Naive thymus-derived CD4-positive, alpha-beta T cell (primary cell): ENCODE measurements at regions not wholly inside any gene's neighbourhood (a gene's known extent, or its start where the extent isn't known, plus 50 kb on each side); places are given as distances from the start of the nearest gene placed in this dataset. TPM values are rescaled to one million over a fixed set of nuclear protein-coding genes. Genes with fewer than 3 reads are reported as not detected.

Experiments
- ATAC-seq: fragments of 150-1000 bp; cut with Tn5 transposase; 2 replicates; pipeline ENCODE4 v1.10.0; 2021; ENCODE audit warnings: mild to moderate bottlenecking, moderate library complexity
- CTCF ChIA-PET: fragments of 350-600 bp; sonication (Branson Sonifier 250); formaldehyde crosslinking; loops from one replicate; lab custom pipeline; 2021; ENCODE audit warnings: antibody characterized with exemption; lab: Charles Lee
- POLR2A ChIA-PET: fragments of 350-600 bp; sonication (Branson Sonifier 250); formaldehyde crosslinking; loops from one replicate; lab custom pipeline; 2021; ENCODE audit warnings: antibody characterized with exemption, inconsistent platforms; lab: Charles Lee
- DNase-seq, 9 donors: peaks; one replicate each; pipeline versions ENCODE4 v3.0.0 to v3.0.0-alpha.2; 2020 to 2022; ENCODE audit warnings: mixed read lengths in 1 of 9
- H3K27ac ChIP-seq: one replicate; pipeline ENCODE4 v1.7.0; 2013; ENCODE audit warnings: mild to moderate bottlenecking, low read depth, low read length, moderate library complexity
- H3K27me3 ChIP-seq, 2 donors: one replicate each; pipeline ENCODE4 v1.7.0; 2013; ENCODE audit warnings: low read length in 2 of 2, mild to moderate bottlenecking in 2 of 2, moderate library complexity in 2 of 2; ENCODE audit not compliant: control insufficient read depth in 2 of 2, insufficient read depth in 2 of 2
- H3K36me3 ChIP-seq, 3 experiments: 1 replicate in 2 of 3; 2 replicates in 1 of 3; pipeline ENCODE4 v1.7.0; 2013; ENCODE audit warnings: low read length in 3 of 3, mild to moderate bottlenecking in 3 of 3, moderate library complexity in 1 of 3; ENCODE audit not compliant: insufficient read depth in 3 of 3, control insufficient read depth in 2 of 3
- H3K4me1 ChIP-seq, 2 donors: one replicate each; pipeline ENCODE4 v1.7.0; 2013; ENCODE audit warnings: low read length in 2 of 2, mild to moderate bottlenecking in 2 of 2, moderate library complexity in 1 of 2; ENCODE audit not compliant: control insufficient read depth in 2 of 2, insufficient read depth in 2 of 2
- H3K4me3 ChIP-seq: 2 replicates; pipeline ENCODE4 v1.7.0; 2013; ENCODE audit warnings: mild to moderate bottlenecking, low read length
- H3K9me3 ChIP-seq, 3 experiments: 1 replicate in 2 of 3; 2 replicates in 1 of 3; pipeline ENCODE4 v1.7.0; 2013; ENCODE audit warnings: low read length in 3 of 3; ENCODE audit not compliant: control insufficient read depth in 2 of 3
- H3K27ac Mint-ChIP-seq, 9 donors: one replicate each; pipeline ENCODE4 v1.8.0; 2020 to 2022; ENCODE audit warnings: mixed read lengths in 9 of 9, mild to moderate bottlenecking in 8 of 9, moderate library complexity in 5 of 9, inconsistent platforms in 2 of 9
- H3K27me3 Mint-ChIP-seq, 5 donors: one replicate each; pipeline ENCODE4 v1.8.0; 2021 to 2022; ENCODE audit warnings: mixed read lengths in 5 of 5, mild to moderate bottlenecking in 1 of 5
- H3K36me3 Mint-ChIP-seq, 5 donors: one replicate each; pipeline ENCODE4 v1.8.0; 2020 to 2022; ENCODE audit warnings: mixed read lengths in 5 of 5, mild to moderate bottlenecking in 3 of 5, inconsistent platforms in 1 of 5
- H3K4me1 Mint-ChIP-seq, 7 donors: one replicate each; pipeline ENCODE4 v1.8.0; 2020 to 2022; ENCODE audit warnings: mixed read lengths in 7 of 7, mild to moderate bottlenecking in 3 of 7, inconsistent platforms in 1 of 7
- H3K4me3 Mint-ChIP-seq, 10 donors: one replicate each; pipeline ENCODE4 v1.8.0; 2020 to 2022; ENCODE audit warnings: mild to moderate bottlenecking in 10 of 10, mixed read lengths in 10 of 10, moderate library complexity in 6 of 10, inconsistent platforms in 2 of 10
- H3K9me3 Mint-ChIP-seq, 11 donors: one replicate each; pipeline ENCODE4 v1.8.0; 2020 to 2022; ENCODE audit warnings: mixed read lengths in 11 of 11, mild to moderate bottlenecking in 4 of 11, inconsistent platforms in 1 of 11, moderate library complexity in 1 of 11
- intact Hi-C, 2 donors: fragments of 100-400 bp; cut with micrococcal nuclease; formaldehyde crosslinking; loops; one replicate each; pipeline ENCODE4 v1.15.1; 2023
- microRNA-seq: library from miRNA; unstranded; fragments of <30 nt; microRNA quantifications from one replicate; pipeline ENCODE4 v1.2.0, GENCODE V29; 2022; ENCODE audit warnings: borderline microRNAs expressed

DNA sequence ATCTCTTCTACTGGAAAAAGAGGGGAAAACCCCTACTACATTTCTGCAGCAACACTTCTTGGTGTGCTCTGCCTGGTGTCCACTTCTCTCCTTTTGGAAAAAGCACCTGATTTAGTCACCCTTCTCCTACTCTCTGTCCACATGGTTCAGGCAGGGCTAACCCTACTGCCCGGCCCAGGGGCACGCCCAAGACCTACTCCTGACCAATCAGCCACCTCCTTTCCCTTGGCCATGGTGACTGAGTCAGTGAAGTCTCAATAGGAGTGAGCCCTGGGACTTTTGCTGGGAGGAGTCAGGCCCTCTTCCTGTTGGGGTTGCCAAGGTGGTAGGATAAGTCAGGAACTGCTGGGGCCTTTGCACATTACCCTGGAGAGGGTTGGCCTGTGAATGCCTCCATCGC, 52.5 kb upstream of the MYL2 start:
- ChIA-PET CTCF (no interaction called here), POLR2A (no interaction called here)

DNA sequence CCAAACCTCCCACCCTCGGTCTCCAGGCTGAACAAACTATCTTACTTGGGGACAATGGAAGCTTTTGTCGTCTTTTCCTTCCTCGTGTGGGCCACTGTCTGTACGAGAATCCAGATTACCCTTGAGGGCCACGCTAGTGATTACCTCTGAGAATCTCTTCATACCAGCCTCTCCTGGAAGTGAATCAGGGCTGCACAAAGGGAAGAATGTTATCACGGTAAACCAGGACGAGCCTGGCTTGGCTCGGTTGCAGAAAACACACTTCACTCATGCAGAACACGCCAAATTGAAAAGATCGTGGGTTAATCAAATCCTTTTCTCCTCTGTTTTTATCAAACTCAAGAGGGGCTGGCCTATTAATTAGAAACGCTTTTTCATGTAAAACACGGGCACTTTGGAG, 51.6 kb upstream of the MYL2 start:
- intact Hi-C loops, result no loop called here
- DNase-seq (no peak), ATAC-seq (no peak)
- POLR2A ChIA-PET, result no interaction called here
- H3K9me3 Mint-ChIP-seq, result peaks cover 0 to 16% (median 3%) of the 10 kb centered on the region in 11 donors
- Histone ChIP-seq H3K4me1 (no peaks in the 10 kb centered on the region), H3K36me3 (no peaks in the 10 kb centered on the region), H3K27ac (no peak overlapping the region), H3K27me3 (no peaks in the 10 kb centered on the region), H3K9me3 (no peaks in the 10 kb centered on the region), H3K4me3 (no peak overlapping the region)
- H3K27me3 Mint-ChIP-seq, result peaks cover 0 to 10% (median 5%) of the 10 kb centered on the region in 5 donors
- CTCF ChIA-PET, result no interaction called here
- H3K4me1 Mint-ChIP-seq, result no peaks in the 10 kb centered on the region
- H3K36me3 Mint-ChIP-seq, result peaks cover 0 to 10% (median 0%) of the 10 kb centered on the region in 5 donors
- H3K4me3 Mint-ChIP-seq, result no peak overlapping the region
- H3K27ac Mint-ChIP-seq, result no peak overlapping the region

More for the DNA sequence above, 52.5 kb upstream of the MYL2 start:
- Histone ChIP-seq H3K9me3 (no peaks in the 10 kb centered on the region), H3K27ac (no peak overlapping the region), H3K36me3 (no peaks in the 10 kb centered on the region), H3K4me1 (no peaks in the 10 kb centered on the region), H3K4me3 (no peak overlapping the region), H3K27me3 (no peaks in the 10 kb centered on the region)
- peaks cover 0 to 10% (median 0%) of the 10 kb centered on the region in 5 donors for H3K36me3 Mint-ChIP-seq
- H3K27ac Mint-ChIP-seq, result no peak overlapping the region
- peaks cover 0 to 16% (median 3%) of the 10 kb centered on the region in 11 donors for H3K9me3 Mint-ChIP-seq
- intact Hi-C loops, result no loop called here
- no peaks in the 10 kb centered on the region for H3K4me1 Mint-ChIP-seq
- no peak overlapping the region for H3K4me3 Mint-ChIP-seq
- peaks cover 0 to 5% (median 0%) of the 10 kb centered on the region in 5 donors for H3K27me3 Mint-ChIP-seq
- DNase-seq (no peak), ATAC-seq (no peak)

DNA sequence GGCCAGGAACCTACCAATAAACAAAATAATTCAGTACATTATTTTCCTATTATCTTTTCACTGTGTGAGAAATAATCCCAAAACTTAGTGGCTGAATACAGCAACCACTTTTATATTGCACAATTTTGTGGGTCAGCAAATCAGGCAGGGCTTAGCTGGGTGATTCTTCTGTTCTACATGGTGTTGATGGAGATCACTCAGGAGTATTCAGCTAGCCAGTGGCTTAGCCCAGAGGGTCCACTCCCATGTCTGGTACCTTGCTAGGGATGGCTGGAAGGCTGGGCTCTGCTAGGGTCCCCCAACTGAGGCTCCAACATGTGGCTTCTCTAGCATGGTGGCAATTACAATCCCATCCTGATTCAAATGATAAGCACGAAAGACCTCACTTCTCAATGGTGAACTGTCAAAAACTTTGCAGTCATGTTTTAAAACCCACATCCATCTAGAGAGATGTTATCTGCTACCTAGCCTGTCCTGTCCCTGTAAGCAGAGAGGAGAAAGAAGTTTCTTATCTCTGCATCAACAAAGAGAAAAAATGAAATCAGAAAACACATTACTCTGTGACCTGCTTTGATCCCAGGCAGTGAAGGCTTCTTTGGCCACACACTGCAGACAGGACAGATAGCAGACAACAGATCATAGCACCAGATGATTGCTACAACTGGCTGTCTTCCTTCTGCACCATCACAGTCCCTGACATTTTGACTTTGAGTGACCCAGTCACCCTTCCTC, 51.0 kb upstream of the MYL2 start:
- H3K9me3 Mint-ChIP-seq, result peaks cover 0 to 16% (median 3%) of the 10 kb centered on the region in 11 donors
- POLR2A ChIA-PET, result interaction anchor here (0.6 kb wide), 1 partner anchor 1221 kb away, joined by 5 read pairs; no protein-coding TSS in a partner anchor

More for the DNA sequence above, 51.0 kb upstream of the MYL2 start:
- Mint-ChIP-seq H3K36me3 (peaks cover 0 to 8% (median 0%) of the 10 kb centered on the region in 5 donors), H3K27ac (no peak overlapping the region), H3K27me3 (peaks cover 0 to 10% (median 5%) of the 10 kb centered on the region in 5 donors), H3K4me1 (no peaks in the 10 kb centered on the region), H3K4me3 (no peak overlapping the region)
- intact Hi-C loops, result no loop called here
- ATAC-seq, result no peak
- no peaks in the 10 kb centered on the region for H3K9me3 ChIP-seq
- H3K4me3 ChIP-seq, result no peak overlapping the region
- no peaks in the 10 kb centered on the region for H3K36me3 ChIP-seq
- H3K4me1 ChIP-seq, result no peaks in the 10 kb centered on the region
- no peaks in the 10 kb centered on the region for H3K27me3 ChIP-seq
- no peak for DNase-seq
- H3K27ac ChIP-seq, result no peak overlapping the region
- CTCF ChIA-PET, result interaction anchor here (0.5 kb wide), 1 partner anchor 769 kb away, joined by 5 read pairs; no protein-coding TSS in a partner anchor

Small RNA genes lying in the stretch of these regions (microRNA-seq; reads per million reads assigned to microRNA genes)
- not detected for gene MIR6760
